ENCODE measurements at regions not wholly inside any gene's neighbourhood (a gene's known extent, or its start where the extent isn't known, plus 50 kb on each side); places are given as distances from the start of the nearest gene placed in this dataset.

DNA sequence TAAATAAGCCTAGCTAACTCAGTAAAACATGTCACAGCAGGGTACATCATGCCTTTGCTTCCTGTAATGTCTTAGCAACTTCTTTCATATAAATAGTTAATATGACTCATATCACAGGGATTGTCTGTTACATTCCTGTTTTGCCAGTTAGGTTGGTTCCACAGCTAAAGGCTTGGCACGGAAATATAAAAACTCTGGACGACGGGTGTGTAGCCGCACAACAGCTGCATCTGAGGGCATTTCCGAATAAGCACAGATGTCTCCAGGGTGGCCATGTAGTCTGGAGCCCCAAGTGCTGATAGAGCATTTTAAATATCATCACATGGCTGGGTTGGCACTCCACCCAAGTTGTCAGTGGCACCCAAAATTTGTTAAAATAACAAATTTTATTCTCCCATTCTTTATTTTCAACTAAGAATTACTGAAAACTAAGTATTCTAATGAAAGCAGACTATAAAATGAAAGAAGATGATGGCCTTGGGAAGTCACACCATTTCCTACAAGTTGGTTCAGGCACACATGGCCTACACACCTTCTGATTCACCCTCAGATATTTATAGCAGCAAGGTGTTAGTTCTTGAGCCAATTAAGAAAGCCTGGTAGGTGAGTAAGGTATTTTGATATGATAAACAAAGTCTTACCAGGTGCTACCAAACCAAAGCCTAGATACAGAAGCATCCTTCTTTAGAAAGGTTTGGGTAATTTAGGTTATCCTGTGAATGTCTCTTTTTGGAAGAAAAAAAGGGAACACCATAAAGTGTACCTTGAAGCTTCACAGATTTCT, 61.8 kb upstream of the STK17B start:
- Histone ChIP-seq H4K20me1 (ENCODE audit: control insufficient read depth, insufficient read depth, low read length, poor library complexity, severe bottlenecking) (no peaks in the 10 kb centered on the region), H3K27me3 (replicated peaks in 1 of 4; ENCODE audit: control extremely low read depth in 1 of 4, control insufficient read depth in 3 of 4, insufficient read depth in 4 of 4, low read length in 3 of 4) (no peaks in the 10 kb centered on the region), H2AFZ (ENCODE audit: insufficient read depth, low read depth, low read length, poor library complexity, severe bottlenecking) (peak overlapping the region; percentile 4), H3K79me2 (ENCODE audit: control insufficient read depth, insufficient read depth, low read length) (peaks cover 43% of the 10 kb centered on the region), H3K36me3 (replicated peaks in 1 of 2; ENCODE audit: control extremely low read depth in 1 of 2, control insufficient read depth in 1 of 2, extremely low read depth in 1 of 2, insufficient read depth in 2 of 2, low read length in 1 of 2) (no peaks in the 10 kb centered on the region), H3K4me2 (replicated peaks; ENCODE audit: low read depth, low read length, poor library complexity, severe bottlenecking) (peak overlapping the region; percentile 56), H3K9me3 (ENCODE audit: control extremely low read depth in 1 of 3, control insufficient read depth in 2 of 3, insufficient read depth in 1 of 3, low read length in 2 of 3) (no peaks in the 10 kb centered on the region), H3K27ac (ENCODE audit: low read length in 2 of 2) (peak overlapping the region; percentile 76 to 82), H3K4me1 (ENCODE audit: control insufficient read depth in 2 of 2, insufficient read depth in 2 of 2, low read length in 2 of 2) (peaks cover 72 to 77% of the 10 kb centered on the region in 2 donors), H3K4me3 (ENCODE audit: control extremely low read depth in 1 of 5, extremely low read depth in 1 of 5, insufficient read depth in 1 of 5, low read depth in 2 of 5, low read length in 4 of 5) (peak overlapping the region in 1 of 5 experiments; percentile 17), H3K9ac (ENCODE audit: low read length) (peak overlapping the region; percentile 4)
- intact Hi-C loops (cut with micrococcal nuclease), result loop anchor here (1.0 to 5.0 kb wide), 2 partner anchors 20 to 34 kb away; no protein-coding TSS in a partner anchor
- 81% methylated on average over 5 of the region's 5 CpGs for WGBS (ENCODE audit: insufficient coverage)
- TF ChIP-seq EZH2 (IDR thresholded peaks at IDR 0.05; ENCODE audit: borderline replicate concordance, insufficient read depth, low read depth, low read length, poor library complexity, severe bottlenecking) (no peak), CTCF (IDR thresholded peaks at IDR 0.05) (no peak)
- ChIA-PET CTCF (interaction anchor here (0.8 to 5.3 kb wide), 18 partner anchors 9 to 104 kb away, joined by 3 to 42 read pairs (median 3); no protein-coding TSS in a partner anchor), POLR2A (interaction anchor here (0.8 kb wide), 1 partner anchor 57 kb away, joined by 3 read pairs; no protein-coding TSS in a partner anchor)
- Mint-ChIP-seq H3K4me1 (peaks cover 71% of the 10 kb centered on the region), H3K27ac (peak overlapping the region; percentile 94), H3K27me3 (no peaks in the 10 kb centered on the region), H3K9me3 (ENCODE audit: insufficient read depth) (no peaks in the 10 kb centered on the region), H3K4me3 (peak overlapping the region; percentile 36)
- DNase-seq (peak; percentile 26), ATAC-seq (ENCODE audit: low read depth) (peak; percentile 23)
